ENCODE measurements at regions not wholly inside any gene's neighbourhood (a gene's known extent, or its start where the extent isn't known, plus 50 kb on each side); places are given as distances from the start of the nearest gene placed in this dataset.

GRCh38 chr10:7043055-7043653, 367.7 kb downstream of the SFMBT2 start:
- TF ChIP-seq CTCF (conservative IDR thresholded peaks at IDR 0.05; ENCODE audit: low read depth, low read length) = no peak
- TF ChIP-seq EZH2 (IDR thresholded peaks at IDR 0.05; ENCODE audit: low read length, unreplicated experiment) = no peak
- TF ChIP-seq EZH2phosphoT487 (IDR thresholded peaks at IDR 0.05; ENCODE audit: borderline replicate concordance, low read length) = no peak
